MCF 10A (cell line): ENCODE measurements at regions not wholly inside any gene's neighbourhood (a gene's known extent, or its start where the extent isn't known, plus 50 kb on each side); places are given as distances from the start of the nearest gene placed in this dataset.

Experiments
- BruUV-seq: library from RNA; stranded (reverse); fragments of 400-500 nt; replicated peaks from 2 replicates; lab custom pipeline; 2021; lab: Mats Ljungman, UMichigan
- CTCF ChIA-PET: fragments of 300-600 bp; sonication (Branson Sonifier 250); formaldehyde crosslinking; extraction: SDS; loops from one replicate; lab custom pipeline; 2021; ENCODE audit warnings: antibody characterized with exemption, inconsistent platforms; lab: Yijun Ruan, JAX
- POLR2A ChIA-PET: fragments of 300-600, 350-650 bp; sonication (Branson Sonifier 250); formaldehyde crosslinking; extraction: SDS; loops from one replicate; lab custom pipeline; 2020; ENCODE audit warnings: antibody characterized with exemption, inconsistent platforms; lab: Yijun Ruan, JAX
- DNase-seq: peaks from one replicate; pipeline ENCODE4 v3.0.0-alpha.2; 2018; ENCODE audit not compliant: unreplicated experiment
- H3K27ac Mint-ChIP-seq: one replicate; pipeline ENCODE4 v1.8.0; 2022; ENCODE audit warnings: mild to moderate bottlenecking, low read depth, mixed read lengths; ENCODE audit not compliant: unreplicated experiment
- H3K27me3 Mint-ChIP-seq: one replicate; pipeline ENCODE4 v1.8.0; 2022; ENCODE audit warnings: mixed read lengths; ENCODE audit not compliant: insufficient read depth, unreplicated experiment
- H3K36me3 Mint-ChIP-seq: one replicate; pipeline ENCODE4 v1.8.0; 2022; ENCODE audit warnings: mild to moderate bottlenecking, moderate library complexity, mixed read lengths; ENCODE audit not compliant: insufficient read depth, unreplicated experiment
- H3K4me1 Mint-ChIP-seq: one replicate; pipeline ENCODE4 v1.8.0; 2022; ENCODE audit warnings: mixed read lengths; ENCODE audit not compliant: insufficient read depth, unreplicated experiment
- H3K4me3 Mint-ChIP-seq: one replicate; pipeline ENCODE4 v1.8.0; 2022; ENCODE audit warnings: mild to moderate bottlenecking, moderate library complexity, mixed read lengths; ENCODE audit not compliant: unreplicated experiment
- H3K9me3 Mint-ChIP-seq: one replicate; pipeline ENCODE4 v1.8.0; 2022; ENCODE audit warnings: mixed read lengths; ENCODE audit not compliant: unreplicated experiment
- CTCF ChIP-seq: fragments of 200-600 bp; IDR thresholded peaks from one replicate; pipeline ENCODE4 v1.8.0; 2022; ENCODE audit warnings: antibody characterized with exemption, mild to moderate bottlenecking; ENCODE audit not compliant: unreplicated experiment
- intact Hi-C: fragments of 100-400 bp; cut with micrococcal nuclease; formaldehyde crosslinking; loops from 2 replicates; pipeline ENCODE4 v1.14.1; 2022

- H3K4me1 Mint-ChIP-seq = peaks cover 8% of the 10 kb centered on the region
- intact Hi-C loops = no loop called here
- BruUV-seq = no TSS peak
- DNase-seq = no peak
- peaks cover 13% of the 10 kb centered on the region for H3K27me3 Mint-ChIP-seq
- H3K27ac Mint-ChIP-seq = no peak overlapping the region
- H3K9me3 Mint-ChIP-seq = no peaks in the 10 kb centered on the region
- H3K4me3 Mint-ChIP-seq = no peak overlapping the region
- no peak for TF ChIP-seq CTCF
- H3K36me3 Mint-ChIP-seq = no peaks in the 10 kb centered on the region
- ChIA-PET POLR2A (no interaction called here), CTCF (interaction anchor here (0.7 kb wide), 1 partner anchor 91 kb away, joined by 3 read pairs; no protein-coding TSS in a partner anchor)
These were observed 94.5 kb downstream of the KCNF1 start for GRCh38 chr2:11006191-11006590.

GRCh38 chr2:11007331-11008264, 95.9 kb downstream of the KCNF1 start:
- ChIA-PET POLR2A (interaction anchor here (0.7 kb wide), 1 partner anchor 14 kb away, joined by 3 read pairs; no protein-coding TSS in a partner anchor), CTCF (interaction anchor here (0.6 kb wide), 1 partner anchor 126 kb away, joined by 3 read pairs; no protein-coding TSS in a partner anchor)
- no peak for DNase-seq
- Mint-ChIP-seq H3K27ac (no peak overlapping the region), H3K27me3 (peaks cover 8% of the 10 kb centered on the region), H3K9me3 (no peaks in the 10 kb centered on the region), H3K4me1 (peaks cover 8% of the 10 kb centered on the region), H3K4me3 (no peak overlapping the region), H3K36me3 (no peaks in the 10 kb centered on the region)
- BruUV-seq = no TSS peak
- TF ChIP-seq CTCF = no peak
- intact Hi-C loops = no loop called here

- no TSS peak for BruUV-seq
- TF ChIP-seq CTCF = no peak
- Mint-ChIP-seq H3K27me3 (peaks cover 6% of the 10 kb centered on the region), H3K4me3 (no peak overlapping the region), H3K36me3 (no peaks in the 10 kb centered on the region), H3K27ac (no peak overlapping the region), H3K9me3 (no peaks in the 10 kb centered on the region), H3K4me1 (peaks cover 7% of the 10 kb centered on the region)
- no peak for DNase-seq
- ChIA-PET POLR2A (no interaction called here), CTCF (no interaction called here)
- intact Hi-C loops = no loop called here
These were observed 97.0 kb downstream of the KCNF1 start for GRCh38 chr2:11008773-11009172.

DNA sequence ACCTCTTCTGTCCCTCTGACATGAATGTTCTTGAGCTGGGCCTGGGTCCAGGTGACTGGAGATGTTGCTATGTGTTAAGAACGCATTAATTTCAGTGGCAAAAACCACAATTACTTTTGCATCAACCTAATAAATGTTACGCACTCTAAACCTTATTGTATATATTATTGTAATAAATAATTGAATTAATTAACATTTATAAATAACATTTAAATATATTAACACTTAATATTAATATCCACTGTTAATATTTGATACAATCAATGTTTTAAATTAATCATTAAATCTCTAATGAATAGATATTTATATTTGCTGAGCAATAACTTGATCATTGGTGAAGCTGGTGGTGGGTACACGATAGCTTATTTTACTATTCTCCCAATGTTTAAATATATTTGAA, 97.4 kb downstream of the KCNF1 start:
- H3K27ac Mint-ChIP-seq = no peak overlapping the region
- no peak for DNase-seq
- no TSS peak for BruUV-seq
- H3K4me1 Mint-ChIP-seq = peaks cover 3% of the 10 kb centered on the region
- H3K36me3 Mint-ChIP-seq = no peaks in the 10 kb centered on the region
- CTCF ChIA-PET = interaction anchor here (0.9 kb wide), 1 partner anchor 171 kb away, joined by 3 read pairs; no protein-coding TSS in a partner anchor
- peaks cover 10% of the 10 kb centered on the region for H3K27me3 Mint-ChIP-seq
- no peaks in the 10 kb centered on the region for H3K9me3 Mint-ChIP-seq
- H3K4me3 Mint-ChIP-seq = no peak overlapping the region
- intact Hi-C loops = no loop called here
- no peak for TF ChIP-seq CTCF
- POLR2A ChIA-PET = no interaction called here
